Caco-2 (cell line): ENCODE measurements at regions not wholly inside any gene's neighbourhood (a gene's known extent, or its start where the extent isn't known, plus 50 kb on each side); places are given as distances from the start of the nearest gene placed in this dataset.

Experiments
- BruUV-seq: library from RNA; stranded (reverse); fragments of 400-500 nt; replicated peaks from 2 replicates; lab custom pipeline; 2021; lab: Mats Ljungman, UMichigan
- CTCF ChIA-PET: fragments of 300-600 bp; sonication (Branson Sonifier 250); formaldehyde crosslinking; loops from one replicate; lab custom pipeline; 2022; ENCODE audit warnings: antibody characterized with exemption; lab: Charles Lee
- POLR2A ChIA-PET: fragments of 300-600 bp; sonication (Branson Sonifier 250); formaldehyde crosslinking; loops from one replicate; lab custom pipeline; 2022; ENCODE audit warnings: antibody characterized with exemption; lab: Charles Lee
- DNase-seq, 2 experiments: peaks; one replicate each; pipeline versions ENCODE4 v3.0.0 to v3.0.0-alpha.2; 2020 to 2022
- H3K27me3 ChIP-seq: replicated peaks from 2 replicates; pipeline ENCODE4 v1.6.0; 2011; ENCODE audit warnings: low read length; ENCODE audit not compliant: control insufficient read depth, insufficient read depth
- H3K36me3 ChIP-seq: 2 replicates; pipeline ENCODE4 v1.5.1; 2011; ENCODE audit warnings: low read length; ENCODE audit not compliant: control insufficient read depth, insufficient read depth
- H3K4me1 ChIP-seq: fragments of 250-450 bp; sonication (Bioruptor Pico); 2 replicates; pipeline ENCODE4 v1.5.1; 2020; ENCODE audit warnings: mild to moderate bottlenecking
- H3K4me3 ChIP-seq: 2 replicates; pipeline ENCODE4 v1.5.1; 2011; ENCODE audit warnings: low read depth, mild to moderate bottlenecking, control low read depth, low read length
- H3K9me3 ChIP-seq: fragments of 250-450 bp; sonication (Bioruptor Pico); 2 replicates; pipeline ENCODE4 v1.5.1; 2020; ENCODE audit warnings: mild to moderate bottlenecking, moderate library complexity
- H3K27ac Mint-ChIP-seq: one replicate; pipeline ENCODE4 v1.8.0; 2022; ENCODE audit warnings: mixed read lengths; ENCODE audit not compliant: unreplicated experiment
- H3K27me3 Mint-ChIP-seq: one replicate; pipeline ENCODE4 v1.8.0; 2022; ENCODE audit warnings: mixed read lengths; ENCODE audit not compliant: insufficient read depth, unreplicated experiment
- H3K36me3 Mint-ChIP-seq: one replicate; pipeline ENCODE4 v1.8.0; 2022; ENCODE audit warnings: mild to moderate bottlenecking, mixed read lengths; ENCODE audit not compliant: insufficient read depth, unreplicated experiment
- H3K4me1 Mint-ChIP-seq: one replicate; pipeline ENCODE4 v1.8.0; 2022; ENCODE audit warnings: low read depth, mixed read lengths; ENCODE audit not compliant: unreplicated experiment
- H3K4me3 Mint-ChIP-seq: one replicate; pipeline ENCODE4 v1.8.0; 2022; ENCODE audit warnings: mild to moderate bottlenecking, moderate library complexity, mixed read lengths; ENCODE audit not compliant: unreplicated experiment
- H3K9me3 Mint-ChIP-seq: one replicate; pipeline ENCODE4 v1.8.0; 2022; ENCODE audit warnings: mixed read lengths; ENCODE audit not compliant: unreplicated experiment
- CTCF ChIP-seq, 2 experiments: fragments of 200-600 bp in 1 of 2; IDR thresholded peaks; 1 replicate in 1 of 2; 2 replicates in 1 of 2; pipeline versions ENCODE4 v1.5.1 to v1.8.0; 2011 to 2022; ENCODE audit warnings: antibody characterized with exemption in 1 of 2, control low read depth in 1 of 2, inconsistent platforms in 1 of 2, low read depth in 1 of 2, low read length in 1 of 2, mild to moderate bottlenecking in 1 of 2, moderate library complexity in 1 of 2; ENCODE audit not compliant: insufficient read depth in 1 of 2, severe bottlenecking in 1 of 2, unreplicated experiment in 1 of 2
- intact Hi-C: fragments of 100-400 bp; cut with micrococcal nuclease; formaldehyde crosslinking; loops from one replicate; pipeline ENCODE4 v1.10.0; 2022; ENCODE audit not compliant: unreplicated experiment

- Mint-ChIP-seq H3K27ac (peak overlapping the region; percentile 38), H3K9me3 (no peaks in the 10 kb centered on the region)
Measured at GRCh38 chr20:11799281-11799684, 118.4 kb upstream of the BTBD3 start.

GRCh38 chr20:11807054-11808048 lies 110.3 kb upstream of the BTBD3 start:
- ChIA-PET POLR2A (no interaction called here), CTCF (no interaction called here)
- Histone ChIP-seq H3K4me1 (peaks cover 8% of the 10 kb centered on the region), H3K27me3 (no peaks in the 10 kb centered on the region), H3K9me3 (no peaks in the 10 kb centered on the region), H3K4me3 (no peak overlapping the region), H3K36me3 (no peaks in the 10 kb centered on the region)
- BruUV-seq: no TSS peak
- no peak for DNase-seq
- Mint-ChIP-seq H3K36me3 (no peaks in the 10 kb centered on the region), H3K4me1 (no peaks in the 10 kb centered on the region), H3K4me3 (no peak overlapping the region), H3K9me3 (no peaks in the 10 kb centered on the region), H3K27me3 (no peaks in the 10 kb centered on the region), H3K27ac (no peak overlapping the region)
- TF ChIP-seq CTCF (IDR thresholded peaks at IDR 0.05; ENCODE audit: insufficient read depth in 1 of 2, low read depth in 1 of 2, low read length in 1 of 2, severe bottlenecking in 1 of 2, unreplicated experiment in 1 of 2): no peak
- intact Hi-C loops: no loop called here

More at GRCh38 chr20:11799281-11799684, 118.4 kb upstream of the BTBD3 start:
- H3K27me3 ChIP-seq: no peaks in the 10 kb centered on the region
- no peaks in the 10 kb centered on the region for H3K9me3 ChIP-seq
- H3K4me3 ChIP-seq: no peak overlapping the region
- H3K4me1 Mint-ChIP-seq: peaks cover 12% of the 10 kb centered on the region
- no peak overlapping the region for H3K4me3 Mint-ChIP-seq
- intact Hi-C loops: loop anchor here (10.0 kb wide), 1 partner anchor 114 kb away; no protein-coding TSS in a partner anchor
- no peak for TF ChIP-seq CTCF (IDR thresholded peaks at IDR 0.05; ENCODE audit: insufficient read depth in 1 of 2, low read depth in 1 of 2, low read length in 1 of 2, severe bottlenecking in 1 of 2, unreplicated experiment in 1 of 2)
- CTCF ChIA-PET: interaction anchor here (0.9 kb wide), 1 partner anchor 23 kb away, joined by 4 read pairs; no protein-coding TSS in a partner anchor
- no TSS peak for BruUV-seq
- H3K27me3 Mint-ChIP-seq: no peaks in the 10 kb centered on the region
- H3K36me3 ChIP-seq: no peaks in the 10 kb centered on the region
- DNase-seq: peak; percentile 44 to 55
- H3K36me3 Mint-ChIP-seq: no peaks in the 10 kb centered on the region
- POLR2A ChIA-PET: no interaction called here
- H3K4me1 ChIP-seq: peaks cover 18% of the 10 kb centered on the region

- Mint-ChIP-seq H3K27me3 (no peaks in the 10 kb centered on the region), H3K27ac (no peak overlapping the region), H3K4me1 (no peaks in the 10 kb centered on the region), H3K9me3 (no peaks in the 10 kb centered on the region), H3K36me3 (no peaks in the 10 kb centered on the region), H3K4me3 (no peak overlapping the region)
- Histone ChIP-seq H3K27me3 (no peaks in the 10 kb centered on the region), H3K36me3 (no peaks in the 10 kb centered on the region), H3K4me3 (no peak overlapping the region), H3K9me3 (no peaks in the 10 kb centered on the region), H3K4me1 (peaks cover 8% of the 10 kb centered on the region)
- intact Hi-C loops: no loop called here
- BruUV-seq: no TSS peak
- no peak for DNase-seq
- TF ChIP-seq CTCF (IDR thresholded peaks at IDR 0.05; ENCODE audit: insufficient read depth in 1 of 2, low read depth in 1 of 2, low read length in 1 of 2, severe bottlenecking in 1 of 2, unreplicated experiment in 1 of 2): no peak
- ChIA-PET CTCF (no interaction called here), POLR2A (no interaction called here)
Measured at GRCh38 chr20:11808841-11809240, 108.9 kb upstream of the BTBD3 start.
